ENCODE measurements at regions not wholly inside any gene's neighbourhood (a gene's known extent, or its start where the extent isn't known, plus 50 kb on each side); places are given as distances from the start of the nearest gene placed in this dataset.

DNA sequence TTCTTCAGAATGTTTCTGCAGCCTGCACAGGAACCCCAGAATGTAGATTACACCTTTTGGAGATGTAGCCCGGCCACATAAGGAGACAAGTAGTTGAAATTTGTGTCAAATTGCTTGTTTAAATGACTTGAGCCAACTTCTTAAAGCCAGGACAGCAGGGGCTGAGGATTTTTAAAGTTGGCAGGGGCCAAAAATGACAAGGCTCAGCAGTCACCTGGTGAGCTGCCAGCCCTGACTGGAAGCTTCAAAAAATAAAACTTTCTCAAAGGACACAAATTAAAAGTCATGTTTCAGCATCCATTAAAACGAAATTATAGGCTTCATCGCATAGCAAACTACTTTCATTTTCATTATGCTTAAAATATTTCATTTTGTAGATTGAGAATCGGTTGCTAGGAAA, 340.3 kb upstream of the WWC1 start:
- TF ChIP-seq, protein P1, sequence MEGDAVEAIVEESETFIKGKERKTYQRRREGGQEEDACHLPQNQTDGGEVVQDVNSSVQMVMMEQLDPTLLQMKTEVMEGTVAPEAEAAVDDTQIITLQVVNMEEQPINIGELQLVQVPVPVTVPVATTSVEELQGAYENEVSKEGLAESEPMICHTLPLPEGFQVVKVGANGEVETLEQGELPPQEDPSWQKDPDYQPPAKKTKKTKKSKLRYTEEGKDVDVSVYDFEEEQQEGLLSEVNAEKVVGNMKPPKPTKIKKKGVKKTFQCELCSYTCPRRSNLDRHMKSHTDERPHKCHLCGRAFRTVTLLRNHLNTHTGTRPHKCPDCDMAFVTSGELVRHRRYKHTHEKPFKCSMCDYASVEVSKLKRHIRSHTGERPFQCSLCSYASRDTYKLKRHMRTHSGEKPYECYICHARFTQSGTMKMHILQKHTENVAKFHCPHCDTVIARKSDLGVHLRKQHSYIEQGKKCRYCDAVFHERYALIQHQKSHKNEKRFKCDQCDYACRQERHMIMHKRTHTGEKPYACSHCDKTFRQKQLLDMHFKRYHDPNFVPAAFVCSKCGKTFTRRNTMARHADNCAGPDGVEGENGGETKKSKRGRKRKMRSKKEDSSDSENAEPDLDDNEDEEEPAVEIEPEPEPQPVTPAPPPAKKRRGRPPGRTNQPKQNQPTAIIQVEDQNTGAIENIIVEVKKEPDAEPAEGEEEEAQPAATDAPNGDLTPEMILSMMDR (IDR thresholded peaks at IDR 0.05 in 2 of 3, conservative IDR thresholded peaks at IDR 0.05 in 1 of 3; ENCODE audit: control insufficient read depth in 2 of 3, extremely low read depth in 1 of 3, insufficient read depth in 1 of 3, low read depth in 3 of 3, low read length in 3 of 3), result no peak
- no peak for TF ChIP-seq ZNF384 (IDR thresholded peaks at IDR 0.05; ENCODE audit: borderline replicate concordance, low read depth, low read length)

Data from GM12878 (cell line).